ENCODE measurements at regions not wholly inside any gene's neighbourhood (a gene's known extent, or its start where the extent isn't known, plus 50 kb on each side); places are given as distances from the start of the nearest gene placed in this dataset.

GRCh38 chr12:18895540-18895939 is 157.6 kb downstream of the CAPZA3 start:
- TF ChIP-seq, protein P1, sequence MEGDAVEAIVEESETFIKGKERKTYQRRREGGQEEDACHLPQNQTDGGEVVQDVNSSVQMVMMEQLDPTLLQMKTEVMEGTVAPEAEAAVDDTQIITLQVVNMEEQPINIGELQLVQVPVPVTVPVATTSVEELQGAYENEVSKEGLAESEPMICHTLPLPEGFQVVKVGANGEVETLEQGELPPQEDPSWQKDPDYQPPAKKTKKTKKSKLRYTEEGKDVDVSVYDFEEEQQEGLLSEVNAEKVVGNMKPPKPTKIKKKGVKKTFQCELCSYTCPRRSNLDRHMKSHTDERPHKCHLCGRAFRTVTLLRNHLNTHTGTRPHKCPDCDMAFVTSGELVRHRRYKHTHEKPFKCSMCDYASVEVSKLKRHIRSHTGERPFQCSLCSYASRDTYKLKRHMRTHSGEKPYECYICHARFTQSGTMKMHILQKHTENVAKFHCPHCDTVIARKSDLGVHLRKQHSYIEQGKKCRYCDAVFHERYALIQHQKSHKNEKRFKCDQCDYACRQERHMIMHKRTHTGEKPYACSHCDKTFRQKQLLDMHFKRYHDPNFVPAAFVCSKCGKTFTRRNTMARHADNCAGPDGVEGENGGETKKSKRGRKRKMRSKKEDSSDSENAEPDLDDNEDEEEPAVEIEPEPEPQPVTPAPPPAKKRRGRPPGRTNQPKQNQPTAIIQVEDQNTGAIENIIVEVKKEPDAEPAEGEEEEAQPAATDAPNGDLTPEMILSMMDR (IDR thresholded peaks at IDR 0.05; ENCODE audit: poor library complexity, severe bottlenecking): no peak
- no peak for TF ChIP-seq RAD21 (conservative IDR thresholded peaks at IDR 0.05)
- no peak for TF ChIP-seq SMC3 (conservative IDR thresholded peaks at IDR 0.05; ENCODE audit: poor library complexity)
- TF ChIP-seq, protein P2, sequence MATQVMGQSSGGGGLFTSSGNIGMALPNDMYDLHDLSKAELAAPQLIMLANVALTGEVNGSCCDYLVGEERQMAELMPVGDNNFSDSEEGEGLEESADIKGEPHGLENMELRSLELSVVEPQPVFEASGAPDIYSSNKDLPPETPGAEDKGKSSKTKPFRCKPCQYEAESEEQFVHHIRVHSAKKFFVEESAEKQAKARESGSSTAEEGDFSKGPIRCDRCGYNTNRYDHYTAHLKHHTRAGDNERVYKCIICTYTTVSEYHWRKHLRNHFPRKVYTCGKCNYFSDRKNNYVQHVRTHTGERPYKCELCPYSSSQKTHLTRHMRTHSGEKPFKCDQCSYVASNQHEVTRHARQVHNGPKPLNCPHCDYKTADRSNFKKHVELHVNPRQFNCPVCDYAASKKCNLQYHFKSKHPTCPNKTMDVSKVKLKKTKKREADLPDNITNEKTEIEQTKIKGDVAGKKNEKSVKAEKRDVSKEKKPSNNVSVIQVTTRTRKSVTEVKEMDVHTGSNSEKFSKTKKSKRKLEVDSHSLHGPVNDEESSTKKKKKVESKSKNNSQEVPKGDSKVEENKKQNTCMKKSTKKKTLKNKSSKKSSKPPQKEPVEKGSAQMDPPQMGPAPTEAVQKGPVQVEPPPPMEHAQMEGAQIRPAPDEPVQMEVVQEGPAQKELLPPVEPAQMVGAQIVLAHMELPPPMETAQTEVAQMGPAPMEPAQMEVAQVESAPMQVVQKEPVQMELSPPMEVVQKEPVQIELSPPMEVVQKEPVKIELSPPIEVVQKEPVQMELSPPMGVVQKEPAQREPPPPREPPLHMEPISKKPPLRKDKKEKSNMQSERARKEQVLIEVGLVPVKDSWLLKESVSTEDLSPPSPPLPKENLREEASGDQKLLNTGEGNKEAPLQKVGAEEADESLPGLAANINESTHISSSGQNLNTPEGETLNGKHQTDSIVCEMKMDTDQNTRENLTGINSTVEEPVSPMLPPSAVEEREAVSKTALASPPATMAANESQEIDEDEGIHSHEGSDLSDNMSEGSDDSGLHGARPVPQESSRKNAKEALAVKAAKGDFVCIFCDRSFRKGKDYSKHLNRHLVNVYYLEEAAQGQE (IDR thresholded peaks at IDR 0.05; ENCODE audit: borderline replicate concordance): no peak
- no peak for TF ChIP-seq EZH2 (IDR thresholded peaks at IDR 0.05; ENCODE audit: borderline replicate concordance, insufficient read depth, low read length, poor library complexity, severe bottlenecking)
- TF ChIP-seq TAF1 (IDR thresholded peaks at IDR 0.05; ENCODE audit: low read depth): no peak
- no peak for TF ChIP-seq EP300 (conservative IDR thresholded peaks at IDR 0.05; ENCODE audit: poor library complexity, severe bottlenecking)
- no peak for TF ChIP-seq POLR2AphosphoS5 (IDR thresholded peaks at IDR 0.05)
